SK-N-SH (cell line): ENCODE measurements at regions not wholly inside any gene's neighbourhood (a gene's known extent, or its start where the extent isn't known, plus 50 kb on each side); places are given as distances from the start of the nearest gene placed in this dataset.

Experiments
- EP300 ChIP-seq, 2 experiments: IDR thresholded peaks; 2 replicates each; pipeline versions ENCODE4 v1.4.0 to v1.6.1; 2012; ENCODE audit warnings: borderline replicate concordance in 1 of 2, low read depth in 1 of 2, low read length in 1 of 2
- FOXM1 ChIP-seq: IDR thresholded peaks from 2 replicates; pipeline ENCODE4 v1.4.0; 2012; ENCODE audit warnings: low read depth, mild to moderate bottlenecking
- GABPA ChIP-seq: IDR thresholded peaks from 2 replicates; pipeline ENCODE4 v1.4.0; 2012; ENCODE audit warnings: low read depth, mild to moderate bottlenecking
- RAD21 ChIP-seq: IDR thresholded peaks from 2 replicates; pipeline ENCODE4 v1.6.1; 2012; ENCODE audit warnings: mild to moderate bottlenecking, low read length
- SMC3 ChIP-seq: IDR thresholded peaks from 2 replicates; pipeline ENCODE4 v1.6.1; 2012; ENCODE audit warnings: low read depth, low read length, improper control_type of control experiment
- TAF1 ChIP-seq: IDR thresholded peaks from 2 replicates; pipeline ENCODE4 v1.6.1; 2012; ENCODE audit warnings: low read depth, mild to moderate bottlenecking, low read length, moderate library complexity, borderline replicate concordance
- YY1 ChIP-seq: IDR thresholded peaks from 2 replicates; pipeline ENCODE4 v1.4.0; 2012; ENCODE audit warnings: low read depth, mild to moderate bottlenecking
- TF ChIP-seq, protein P1 (sequence below): fragments of 200-600 bp; sonication (generic); IDR thresholded peaks from 2 replicates; pipeline ENCODE4 v1.6.1; 2017; ENCODE audit warnings: antibody characterized with exemption, mild to moderate bottlenecking, moderate library complexity
- TF ChIP-seq, protein P2 (sequence below): IDR thresholded peaks from 2 replicates; pipeline ENCODE4 v1.4.0; 2012; ENCODE audit warnings: low read depth, borderline replicate concordance

DNA sequence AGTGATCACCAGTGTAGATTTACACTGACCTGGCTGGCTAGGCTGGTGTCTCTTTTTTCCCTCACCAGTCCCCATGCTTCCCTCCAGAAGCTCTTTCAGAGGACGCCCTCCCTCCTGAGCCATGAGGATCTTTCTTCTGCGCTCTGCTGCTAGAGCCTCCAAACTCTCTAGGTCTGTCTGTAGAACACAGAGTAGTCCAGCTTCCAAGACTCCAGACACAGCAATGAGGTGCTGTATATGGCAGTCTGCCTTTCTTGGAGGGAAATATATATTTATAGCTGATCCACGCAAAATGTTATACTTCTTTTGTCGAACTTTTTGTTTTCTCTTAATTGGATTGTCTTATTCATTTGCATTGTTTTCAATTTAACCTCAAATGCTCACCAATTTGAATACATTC, 1121.8 kb downstream of the ROBO2 start:
- TF ChIP-seq EP300 (IDR thresholded peaks at IDR 0.05; ENCODE audit: borderline replicate concordance in 1 of 2, low read depth in 1 of 2, low read length in 1 of 2) (no peak), YY1 (no peak), GABPA (no peak), TAF1 (no peak), RAD21 (no peak), FOXM1 (no peak), SMC3 (no peak)
- TF ChIP-seq, protein P1, sequence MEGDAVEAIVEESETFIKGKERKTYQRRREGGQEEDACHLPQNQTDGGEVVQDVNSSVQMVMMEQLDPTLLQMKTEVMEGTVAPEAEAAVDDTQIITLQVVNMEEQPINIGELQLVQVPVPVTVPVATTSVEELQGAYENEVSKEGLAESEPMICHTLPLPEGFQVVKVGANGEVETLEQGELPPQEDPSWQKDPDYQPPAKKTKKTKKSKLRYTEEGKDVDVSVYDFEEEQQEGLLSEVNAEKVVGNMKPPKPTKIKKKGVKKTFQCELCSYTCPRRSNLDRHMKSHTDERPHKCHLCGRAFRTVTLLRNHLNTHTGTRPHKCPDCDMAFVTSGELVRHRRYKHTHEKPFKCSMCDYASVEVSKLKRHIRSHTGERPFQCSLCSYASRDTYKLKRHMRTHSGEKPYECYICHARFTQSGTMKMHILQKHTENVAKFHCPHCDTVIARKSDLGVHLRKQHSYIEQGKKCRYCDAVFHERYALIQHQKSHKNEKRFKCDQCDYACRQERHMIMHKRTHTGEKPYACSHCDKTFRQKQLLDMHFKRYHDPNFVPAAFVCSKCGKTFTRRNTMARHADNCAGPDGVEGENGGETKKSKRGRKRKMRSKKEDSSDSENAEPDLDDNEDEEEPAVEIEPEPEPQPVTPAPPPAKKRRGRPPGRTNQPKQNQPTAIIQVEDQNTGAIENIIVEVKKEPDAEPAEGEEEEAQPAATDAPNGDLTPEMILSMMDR, result no peak
- TF ChIP-seq, protein P2, sequence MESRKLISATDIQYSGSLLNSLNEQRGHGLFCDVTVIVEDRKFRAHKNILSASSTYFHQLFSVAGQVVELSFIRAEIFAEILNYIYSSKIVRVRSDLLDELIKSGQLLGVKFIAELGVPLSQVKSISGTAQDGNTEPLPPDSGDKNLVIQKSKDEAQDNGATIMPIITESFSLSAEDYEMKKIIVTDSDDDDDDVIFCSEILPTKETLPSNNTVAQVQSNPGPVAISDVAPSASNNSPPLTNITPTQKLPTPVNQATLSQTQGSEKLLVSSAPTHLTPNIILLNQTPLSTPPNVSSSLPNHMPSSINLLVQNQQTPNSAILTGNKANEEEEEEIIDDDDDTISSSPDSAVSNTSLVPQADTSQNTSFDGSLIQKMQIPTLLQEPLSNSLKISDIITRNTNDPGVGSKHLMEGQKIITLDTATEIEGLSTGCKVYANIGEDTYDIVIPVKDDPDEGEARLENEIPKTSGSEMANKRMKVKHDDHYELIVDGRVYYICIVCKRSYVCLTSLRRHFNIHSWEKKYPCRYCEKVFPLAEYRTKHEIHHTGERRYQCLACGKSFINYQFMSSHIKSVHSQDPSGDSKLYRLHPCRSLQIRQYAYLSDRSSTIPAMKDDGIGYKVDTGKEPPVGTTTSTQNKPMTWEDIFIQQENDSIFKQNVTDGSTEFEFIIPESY, result no peak
